ENCODE measurements at regions not wholly inside any gene's neighbourhood (a gene's known extent, or its start where the extent isn't known, plus 50 kb on each side); places are given as distances from the start of the nearest gene placed in this dataset.

DNA sequence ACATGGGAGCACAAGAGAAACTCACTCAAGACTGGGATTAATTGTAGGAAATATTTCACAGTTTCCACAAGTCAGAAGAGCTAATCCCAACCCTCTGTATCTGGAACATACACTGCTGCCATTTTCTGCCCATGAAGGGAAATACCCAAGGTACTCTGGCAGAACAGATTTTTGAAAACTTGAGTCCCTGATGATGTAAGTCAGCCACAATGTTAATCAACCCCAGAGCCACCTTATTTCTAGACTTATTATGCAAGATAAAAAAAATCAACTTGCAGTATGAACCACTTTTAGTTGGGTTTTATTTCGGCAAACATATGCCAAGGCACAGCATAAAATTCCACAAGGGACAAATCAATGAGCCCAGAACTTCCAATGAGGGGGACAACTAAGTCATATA is 141.5 kb downstream of the LY86 start:
- TF ChIP-seq, protein P1, sequence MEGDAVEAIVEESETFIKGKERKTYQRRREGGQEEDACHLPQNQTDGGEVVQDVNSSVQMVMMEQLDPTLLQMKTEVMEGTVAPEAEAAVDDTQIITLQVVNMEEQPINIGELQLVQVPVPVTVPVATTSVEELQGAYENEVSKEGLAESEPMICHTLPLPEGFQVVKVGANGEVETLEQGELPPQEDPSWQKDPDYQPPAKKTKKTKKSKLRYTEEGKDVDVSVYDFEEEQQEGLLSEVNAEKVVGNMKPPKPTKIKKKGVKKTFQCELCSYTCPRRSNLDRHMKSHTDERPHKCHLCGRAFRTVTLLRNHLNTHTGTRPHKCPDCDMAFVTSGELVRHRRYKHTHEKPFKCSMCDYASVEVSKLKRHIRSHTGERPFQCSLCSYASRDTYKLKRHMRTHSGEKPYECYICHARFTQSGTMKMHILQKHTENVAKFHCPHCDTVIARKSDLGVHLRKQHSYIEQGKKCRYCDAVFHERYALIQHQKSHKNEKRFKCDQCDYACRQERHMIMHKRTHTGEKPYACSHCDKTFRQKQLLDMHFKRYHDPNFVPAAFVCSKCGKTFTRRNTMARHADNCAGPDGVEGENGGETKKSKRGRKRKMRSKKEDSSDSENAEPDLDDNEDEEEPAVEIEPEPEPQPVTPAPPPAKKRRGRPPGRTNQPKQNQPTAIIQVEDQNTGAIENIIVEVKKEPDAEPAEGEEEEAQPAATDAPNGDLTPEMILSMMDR (IDR thresholded peaks at IDR 0.05; ENCODE audit: extremely low read depth in 1 of 2, insufficient read depth in 1 of 2, low read depth in 1 of 2, low read length in 2 of 2) = no peak
- TF ChIP-seq GATA2 (IDR thresholded peaks at IDR 0.05; ENCODE audit: insufficient read depth, insufficient read length, low read depth, low read length) = no peak
- no peak for TF ChIP-seq POLR2A (IDR thresholded peaks at IDR 0.05; ENCODE audit: low read depth, low read length)
- TF ChIP-seq POLR2AphosphoS5 (IDR thresholded peaks at IDR 0.05; ENCODE audit: insufficient read depth, low read depth, low read length) = no peak
- no peak for TF ChIP-seq JUN (IDR thresholded peaks at IDR 0.05; ENCODE audit: borderline replicate concordance, insufficient read depth, insufficient read length, low read depth)
- no peak for TF ChIP-seq EZH2 (IDR thresholded peaks at IDR 0.05; ENCODE audit: borderline replicate concordance, low read depth, low read length, severe bottlenecking)
- TF ChIP-seq, protein P2, sequence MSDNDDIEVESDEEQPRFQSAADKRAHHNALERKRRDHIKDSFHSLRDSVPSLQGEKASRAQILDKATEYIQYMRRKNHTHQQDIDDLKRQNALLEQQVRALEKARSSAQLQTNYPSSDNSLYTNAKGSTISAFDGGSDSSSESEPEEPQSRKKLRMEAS (IDR thresholded peaks at IDR 0.05; ENCODE audit: insufficient read depth, insufficient read length) = no peak
- TF ChIP-seq MYC (IDR thresholded peaks at IDR 0.05; ENCODE audit: low read depth, low read length) = no peak
- no peak for TF ChIP-seq FOS (IDR thresholded peaks at IDR 0.05; ENCODE audit: borderline replicate concordance, insufficient read depth, low read length)
